ENCODE measurements at regions not wholly inside any gene's neighbourhood (a gene's known extent, or its start where the extent isn't known, plus 50 kb on each side); places are given as distances from the start of the nearest gene placed in this dataset.

DNA sequence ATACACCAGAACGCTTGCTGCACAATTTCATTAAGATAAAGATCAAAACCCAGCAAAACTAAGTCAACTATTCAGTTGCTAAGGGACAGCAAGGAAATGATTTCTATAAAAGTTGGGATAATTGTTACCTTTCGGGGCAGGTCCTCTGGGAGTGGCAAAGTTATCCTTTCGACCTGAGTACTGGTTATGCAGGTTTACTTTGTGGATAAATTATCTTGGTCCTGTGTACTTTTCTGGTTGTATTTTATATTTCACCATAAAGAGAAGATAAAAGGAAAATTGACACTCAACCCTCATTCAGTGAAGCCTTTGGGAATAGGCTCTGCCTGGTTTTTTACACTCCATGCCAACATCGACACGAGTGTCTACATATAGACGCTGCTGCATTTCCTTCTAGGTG lies 146.5 kb downstream of the SYK start:
- no peak for DNase-seq

DNA sequence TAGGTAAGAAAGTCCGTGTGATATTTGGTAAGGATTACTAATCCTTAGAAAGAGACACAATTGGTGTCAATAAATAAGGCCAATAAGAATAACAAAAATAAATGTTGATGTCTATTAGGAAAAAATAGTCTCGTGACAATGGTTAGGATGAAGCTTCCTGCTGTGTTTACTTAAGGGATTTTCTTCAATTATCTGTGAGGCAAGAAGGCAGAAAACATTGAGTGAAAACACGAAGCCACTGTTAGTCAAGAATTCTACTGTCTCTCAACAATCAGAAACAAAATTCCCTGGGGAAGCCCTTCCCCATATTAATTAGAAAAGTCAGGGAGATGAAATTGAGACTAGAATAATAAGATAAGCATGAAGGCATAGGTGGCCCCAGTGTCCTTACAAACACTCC lies 149.0 kb downstream of the SYK start:
- no peak for DNase-seq

DNA sequence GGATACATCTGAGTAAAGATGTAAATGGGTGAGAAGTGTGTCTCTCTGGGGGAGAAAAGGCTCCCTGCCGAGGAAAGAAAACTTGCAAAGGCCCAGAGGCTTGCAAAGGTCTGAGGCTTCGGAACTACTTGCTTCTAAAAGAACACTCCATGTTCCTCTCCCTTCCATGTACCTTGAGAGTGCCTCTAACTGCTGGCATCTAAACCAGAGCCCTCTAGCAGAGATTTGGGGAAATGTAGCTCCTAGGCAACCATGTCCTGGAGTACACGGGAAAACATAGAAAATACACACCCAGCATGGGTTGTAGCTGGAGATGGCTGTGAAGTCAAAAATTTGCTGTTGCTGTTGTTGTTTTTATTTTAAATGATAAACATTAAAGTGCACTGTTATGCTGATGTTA lies 151.6 kb downstream of the SYK start:
- no peak for DNase-seq

GRCh38 chr9:90953805-90954204 lies 152.2 kb downstream of the SYK start:
- no peak for DNase-seq

DNA sequence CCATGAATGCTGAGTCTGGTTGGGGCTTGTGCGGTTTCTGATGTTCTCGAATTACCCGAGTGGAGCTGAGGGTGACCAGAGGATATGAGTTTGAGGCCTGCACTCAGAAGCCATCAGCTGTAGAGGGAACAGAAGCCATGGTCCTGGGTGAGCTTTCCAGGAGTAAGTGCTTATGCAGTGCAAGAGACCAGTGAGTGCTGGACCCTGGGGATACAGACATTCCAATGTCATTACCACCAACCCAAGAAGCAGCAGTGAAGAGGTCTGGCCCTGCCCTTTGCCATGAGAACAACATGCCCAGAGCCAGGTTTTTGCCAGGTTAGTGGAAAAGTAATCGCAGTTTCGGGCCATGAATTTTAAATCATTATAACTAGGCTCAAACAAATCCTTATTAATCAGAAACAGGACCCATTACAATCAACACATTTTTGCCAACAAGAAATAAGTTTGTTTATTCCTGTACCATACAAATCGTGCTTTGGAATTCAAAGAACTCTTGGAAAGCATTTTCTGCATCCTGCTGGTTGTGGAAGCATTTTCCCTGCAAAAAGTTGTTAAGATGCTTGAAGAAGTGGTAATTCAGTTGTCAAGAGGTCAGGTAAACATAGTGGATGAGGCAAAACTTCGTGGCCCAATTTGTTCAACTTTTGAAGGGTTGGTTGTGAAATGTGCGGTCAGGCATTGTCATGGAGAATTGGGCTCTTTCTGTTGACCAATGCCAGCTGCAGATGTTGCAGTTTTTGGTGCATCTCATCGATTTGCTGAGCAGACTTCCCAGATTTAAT lies 154.6 kb downstream of the SYK start:
- DNase-seq: no peak

DNA sequence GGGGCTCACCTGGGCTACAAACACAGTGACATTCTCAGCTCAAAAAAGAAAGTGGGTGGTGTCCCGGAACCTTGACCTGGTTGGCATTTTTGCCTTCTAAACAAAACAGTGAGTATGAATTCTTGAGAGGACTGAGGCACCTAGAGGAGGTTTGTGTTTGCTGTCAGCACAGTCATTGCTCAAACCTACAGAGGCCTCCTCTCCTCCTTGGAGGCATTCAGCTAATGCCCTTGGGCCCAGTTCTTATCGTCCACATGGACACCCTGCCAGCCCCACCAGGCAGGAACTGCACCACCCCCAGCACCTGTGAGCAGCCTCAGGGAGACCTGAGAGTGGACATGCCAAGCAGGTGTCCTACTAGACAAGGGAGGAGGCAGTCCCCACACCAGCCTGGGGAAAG lies 156.7 kb downstream of the SYK start:
- DNase-seq: no peak

DNA sequence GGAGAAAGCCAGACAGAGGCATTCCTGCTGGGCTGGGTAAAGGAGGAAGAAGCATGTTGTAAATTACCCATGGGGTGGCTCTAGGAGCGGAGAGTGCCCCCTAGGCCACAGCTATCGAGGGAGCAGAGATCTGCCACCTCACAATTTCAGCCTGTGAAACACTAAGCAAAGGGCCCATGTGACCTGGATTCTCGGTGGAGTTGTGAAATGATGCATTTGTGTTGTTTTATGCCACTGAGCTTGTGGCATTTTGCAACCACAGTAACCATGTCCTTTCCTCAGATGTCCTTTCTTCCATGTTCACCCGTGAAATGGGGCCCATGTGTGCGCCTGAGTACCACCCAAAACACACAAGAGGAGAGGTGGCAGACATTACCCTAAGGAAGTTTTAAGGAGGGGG lies 159.3 kb downstream of the SYK start:
- no peak for DNase-seq

GRCh38 chr9:90961375-90961774 lies 159.8 kb downstream of the SYK start:
- DNase-seq: no peak

DNA sequence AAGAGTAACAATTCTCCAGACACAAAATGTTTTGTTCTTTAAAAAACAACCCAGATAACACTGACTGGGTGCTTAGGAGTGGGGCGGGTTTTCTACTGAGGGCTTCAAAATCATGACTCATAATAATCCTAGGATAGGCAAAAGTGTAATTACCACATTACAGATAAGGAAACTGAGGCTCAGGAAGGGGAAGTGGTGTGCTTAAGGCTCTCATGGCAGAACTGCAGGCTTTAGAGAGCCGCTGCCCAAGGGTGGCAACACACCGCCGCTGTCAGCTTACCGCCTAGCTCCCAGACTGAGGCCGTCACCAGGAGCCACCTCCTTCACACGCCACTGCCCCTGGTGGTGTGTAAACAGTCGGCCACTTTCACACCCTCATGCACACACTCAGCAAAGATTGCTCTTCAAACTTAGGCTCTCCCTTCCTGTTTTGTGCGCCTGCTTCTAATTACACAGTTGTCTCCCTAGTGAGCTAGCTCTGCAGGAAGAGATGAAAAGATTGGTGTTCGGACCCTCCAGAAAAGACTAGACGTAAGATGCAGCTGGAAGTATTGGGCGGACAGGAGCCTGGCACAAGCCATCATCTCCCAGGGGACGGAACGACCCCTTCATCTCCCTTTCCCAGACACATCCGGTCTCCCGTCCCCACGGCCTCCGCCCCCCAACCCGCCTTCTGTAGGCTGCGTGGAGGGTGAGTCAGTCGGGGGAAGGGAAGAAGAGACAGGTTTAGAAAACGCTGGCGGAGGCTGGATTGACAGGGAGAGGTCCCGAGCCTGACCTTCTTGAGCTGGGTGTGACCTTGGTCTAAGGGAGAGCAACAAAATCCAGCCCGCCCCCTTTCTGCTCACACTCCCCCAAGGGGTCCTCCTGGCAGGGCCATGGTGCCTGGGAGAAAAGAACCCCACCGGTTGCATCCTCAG lies 162.7 kb downstream of the SYK start:
- no peak for DNase-seq

GRCh38 chr9:90965226-90966030 lies 163.8 kb downstream of the SYK start:
- DNase-seq: no peak

DNA sequence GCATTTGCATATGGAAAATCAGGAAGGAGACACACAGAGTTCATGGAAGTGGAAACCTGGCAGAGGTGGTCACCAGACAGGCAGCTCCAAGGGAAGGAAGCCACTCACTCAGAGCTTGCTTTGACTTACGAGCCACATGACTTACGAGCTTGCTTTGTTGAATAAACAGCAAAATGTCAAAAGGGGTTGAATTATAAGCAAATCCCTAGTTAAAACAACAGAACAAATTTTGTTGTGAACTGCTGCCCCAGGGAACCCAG lies 164.3 kb downstream of the SYK start:
- no peak for DNase-seq

GRCh38 chr9:90966480-90967144 lies 165.0 kb downstream of the SYK start:
- no peak for DNase-seq

DNA sequence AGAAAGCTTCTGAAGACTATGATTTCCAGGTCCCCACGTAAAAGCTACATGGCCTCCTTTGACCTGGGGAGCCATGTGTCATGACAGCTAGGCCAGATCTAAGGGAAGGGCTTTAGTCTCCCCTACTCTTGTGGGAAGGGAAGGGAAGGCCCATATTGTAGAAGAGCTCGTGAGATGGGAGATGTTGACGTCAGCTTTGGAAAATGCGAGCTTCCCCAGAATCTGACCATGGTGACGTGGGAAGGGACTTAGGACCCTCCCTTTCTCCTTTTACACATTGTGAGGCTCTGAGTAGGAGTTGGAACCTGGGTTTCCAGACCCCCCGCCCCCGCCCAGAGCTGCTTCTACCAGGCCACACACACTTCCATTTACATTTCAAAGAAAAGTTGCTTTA lies 165.5 kb downstream of the SYK start:
- no peak for DNase-seq

- DNase-seq: no peak
These were observed 167.5 kb downstream of the SYK start for GRCh38 chr9:90969021-90969675.

DNA sequence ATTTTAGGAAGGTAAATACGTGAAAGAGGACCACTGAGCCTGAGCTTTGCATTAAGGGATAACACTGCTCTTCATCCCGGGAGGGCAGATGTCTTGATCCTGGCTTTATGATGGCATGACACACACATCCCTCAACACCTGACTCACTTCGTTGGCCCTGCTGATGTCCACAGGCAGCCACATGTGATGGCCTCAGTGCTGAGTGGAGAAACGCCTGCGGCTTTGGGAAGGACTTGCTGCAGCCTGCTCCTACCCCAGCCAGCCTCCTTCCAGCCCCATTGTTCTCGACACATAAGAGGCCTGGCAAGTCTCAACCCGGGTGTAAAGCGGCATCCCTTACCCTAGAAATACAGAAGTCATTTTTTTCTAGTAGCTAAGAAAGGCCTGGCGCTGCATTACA lies 169.0 kb downstream of the SYK start:
- DNase-seq: no peak

DNA sequence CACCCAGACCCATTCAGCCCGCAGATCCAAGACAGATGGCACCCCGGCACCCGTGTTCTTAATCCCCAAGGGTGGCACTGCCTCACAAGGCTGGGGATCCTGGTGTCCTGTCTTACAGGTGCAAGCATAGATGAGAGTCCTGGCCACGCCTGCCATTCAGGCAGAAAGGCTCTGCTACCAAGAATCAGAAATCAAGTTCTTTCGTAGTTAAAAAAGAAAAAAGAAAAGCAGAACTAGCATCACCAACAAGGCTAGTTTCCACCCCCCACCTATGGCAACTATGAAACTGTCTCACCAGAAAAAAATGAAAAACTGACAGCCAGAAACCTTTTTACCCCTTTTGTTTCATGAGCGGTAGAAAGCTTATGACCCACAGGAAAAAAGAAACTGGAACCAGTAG lies 170.4 kb downstream of the SYK start:
- no peak for DNase-seq

DNA sequence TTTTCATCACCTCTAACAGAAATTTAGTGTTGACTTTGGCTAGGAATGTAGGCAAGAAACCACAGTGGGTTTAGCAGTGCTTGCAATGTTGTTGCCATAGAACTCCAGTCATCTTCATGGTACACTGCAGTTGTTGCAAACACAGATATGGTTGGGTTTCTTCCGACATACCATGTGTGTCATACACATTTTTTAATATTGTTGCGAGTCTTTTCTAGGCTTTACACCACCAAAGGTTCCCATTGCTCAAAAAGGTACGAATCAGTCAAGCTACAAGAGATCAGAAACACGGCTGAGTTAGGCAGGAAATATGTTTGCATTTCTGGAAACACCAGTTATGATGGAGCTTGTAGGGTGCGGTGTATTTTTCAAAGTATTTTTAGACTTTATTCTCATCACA lies 172.4 kb downstream of the SYK start:
- DNase-seq: no peak

DNA sequence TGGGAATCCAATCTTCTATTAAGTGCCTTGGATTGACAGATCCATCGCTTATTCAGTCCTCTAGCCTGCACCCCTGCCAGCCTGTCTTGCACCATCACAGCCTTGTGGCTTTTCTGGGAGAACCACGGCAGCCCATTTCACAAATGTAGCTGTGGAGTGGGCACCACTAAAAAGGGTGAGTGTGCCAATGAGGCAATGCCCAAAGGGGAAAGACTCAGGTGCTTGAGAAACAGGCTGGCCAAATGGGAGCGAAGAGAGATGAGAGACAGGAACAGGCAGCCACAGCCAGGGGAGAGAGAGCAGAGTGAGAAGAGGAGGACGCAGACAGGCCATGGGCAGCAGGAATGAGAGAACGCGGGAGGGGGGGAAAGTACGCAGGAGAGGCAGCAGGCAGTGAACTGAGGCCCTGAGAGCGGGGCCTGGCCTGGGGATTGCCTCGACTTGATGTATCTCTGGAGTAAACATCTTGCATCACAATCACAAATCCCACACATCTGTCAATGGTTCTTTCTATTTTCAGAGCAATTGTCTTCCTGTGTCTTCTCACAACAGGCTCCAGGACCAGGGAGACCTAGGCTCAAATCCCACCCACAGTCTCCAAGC lies 173.1 kb downstream of the SYK start:
- DNase-seq: no peak

- no peak for DNase-seq
These were observed 174.3 kb downstream of the SYK start for GRCh38 chr9:90975781-90976538.

DNA sequence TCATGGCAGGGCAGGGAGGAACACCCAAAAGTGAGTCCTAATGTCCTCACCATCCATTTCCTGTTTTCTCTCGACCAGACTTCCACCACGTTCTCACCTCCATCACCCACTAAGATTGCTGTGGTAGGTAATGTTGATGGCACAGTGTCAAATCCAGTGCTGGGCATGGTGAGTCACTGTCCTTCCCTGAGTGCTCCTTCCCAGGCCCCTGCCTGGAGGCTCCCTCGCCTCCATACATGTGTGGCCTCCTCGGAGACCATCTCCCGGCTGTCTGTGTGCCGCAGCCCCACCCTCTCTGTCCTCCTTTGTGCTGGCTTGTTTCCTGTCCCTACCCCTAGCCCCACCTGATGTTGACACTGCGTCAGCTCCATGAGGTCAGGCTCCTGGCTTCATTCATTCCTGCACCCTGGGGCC lies 177.5 kb downstream of the SYK start:
- DNase-seq: no peak

GRCh38 chr9:90979639-90980038 lies 178.0 kb downstream of the SYK start:
- DNase-seq: no peak
